ENCODE measurements at regions not wholly inside any gene's neighbourhood (a gene's known extent, or its start where the extent isn't known, plus 50 kb on each side); places are given as distances from the start of the nearest gene placed in this dataset.
"Not testable (repeated sequence)": the region's sequence is repeated elsewhere in the genome, so short reads cannot be mapped to it uniquely, and the experiment has no call there.

DNA sequence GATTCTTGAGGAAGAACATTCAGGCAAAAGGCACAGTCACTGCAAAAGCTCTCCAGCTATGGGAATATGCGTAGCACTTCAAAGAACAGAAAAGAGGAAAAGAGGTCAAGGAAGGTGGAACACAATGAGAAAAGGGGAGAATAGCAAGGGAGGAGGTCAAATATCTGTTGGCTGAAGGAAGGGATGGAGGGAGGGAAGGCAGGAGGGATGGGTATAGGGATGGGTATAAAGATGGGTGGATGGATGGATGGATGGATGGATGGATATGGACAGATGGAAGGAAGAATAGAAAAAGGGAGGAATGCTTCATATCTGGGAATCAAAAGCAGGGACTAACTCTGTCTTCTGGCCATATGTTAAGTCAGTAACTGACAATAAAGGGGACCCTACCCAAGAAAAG, 164.2 kb upstream of the TOP1 start:
- intact Hi-C loops (cut with micrococcal nuclease) = no loop called here
- Mint-ChIP-seq H3K27ac (no peak overlapping the region), H3K36me3 (ENCODE audit: low read depth) (no peaks in the 10 kb centered on the region), H3K9me3 (no peaks in the 10 kb centered on the region), H3K4me3 (no peak overlapping the region), H3K27me3 (no peaks in the 10 kb centered on the region), H3K4me1 (ENCODE audit: low read depth) (no peaks in the 10 kb centered on the region)

DNA sequence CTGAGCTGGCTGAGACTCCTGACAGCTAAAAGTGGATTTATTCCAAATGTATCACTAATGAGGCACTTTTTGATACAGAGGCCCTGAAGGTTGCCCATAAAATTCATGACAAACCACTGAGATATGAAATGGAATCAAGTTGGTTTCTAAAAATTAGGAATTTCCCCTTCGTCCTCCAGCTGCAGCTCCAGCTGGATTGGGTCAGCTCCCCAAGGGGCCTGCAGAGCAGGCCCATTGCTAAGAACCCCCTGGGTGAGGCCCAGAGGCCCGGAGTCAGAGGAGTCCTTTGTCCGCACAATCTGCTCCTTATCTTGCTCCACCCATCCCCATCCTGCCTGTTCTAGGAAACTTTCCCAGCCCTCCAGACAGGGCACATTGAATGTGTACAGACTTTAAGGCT, 163.5 kb upstream of the TOP1 start:
- no peaks in the 10 kb centered on the region for H3K4me1 Mint-ChIP-seq (ENCODE audit: low read depth)
- intact Hi-C loops (cut with micrococcal nuclease) = no loop called here
- H3K27me3 Mint-ChIP-seq = no peaks in the 10 kb centered on the region
- no peak overlapping the region for H3K4me3 Mint-ChIP-seq
- no peaks in the 10 kb centered on the region for H3K9me3 Mint-ChIP-seq
- no peaks in the 10 kb centered on the region for H3K36me3 Mint-ChIP-seq (ENCODE audit: low read depth)
- no peak overlapping the region for H3K27ac Mint-ChIP-seq

DNA sequence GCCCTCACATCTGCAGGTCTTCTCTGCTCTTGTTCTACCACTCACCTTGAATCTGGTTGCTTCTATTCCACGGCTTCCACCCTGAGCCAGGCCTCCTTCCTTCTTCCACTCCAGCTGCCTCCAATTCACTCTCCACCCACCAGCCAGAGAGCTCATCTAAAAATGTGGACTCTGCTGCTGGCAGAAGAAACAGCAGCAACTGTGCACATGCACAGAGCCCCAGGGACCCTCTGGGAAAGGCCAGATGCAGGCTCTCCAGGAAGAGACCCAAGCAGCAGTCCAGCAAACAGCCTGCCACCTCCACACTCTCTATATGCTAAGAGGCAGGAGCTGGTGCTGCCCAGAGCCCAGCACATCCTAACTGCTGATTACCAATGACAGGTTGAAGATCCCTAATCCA, 162.6 kb upstream of the TOP1 start:
- Mint-ChIP-seq H3K9me3 (no peaks in the 10 kb centered on the region), H3K27me3 (no peaks in the 10 kb centered on the region), H3K4me3 (no peak overlapping the region), H3K4me1 (ENCODE audit: low read depth) (no peaks in the 10 kb centered on the region), H3K27ac (no peak overlapping the region), H3K36me3 (ENCODE audit: low read depth) (no peaks in the 10 kb centered on the region)
- intact Hi-C loops (cut with micrococcal nuclease) = no loop called here

DNA sequence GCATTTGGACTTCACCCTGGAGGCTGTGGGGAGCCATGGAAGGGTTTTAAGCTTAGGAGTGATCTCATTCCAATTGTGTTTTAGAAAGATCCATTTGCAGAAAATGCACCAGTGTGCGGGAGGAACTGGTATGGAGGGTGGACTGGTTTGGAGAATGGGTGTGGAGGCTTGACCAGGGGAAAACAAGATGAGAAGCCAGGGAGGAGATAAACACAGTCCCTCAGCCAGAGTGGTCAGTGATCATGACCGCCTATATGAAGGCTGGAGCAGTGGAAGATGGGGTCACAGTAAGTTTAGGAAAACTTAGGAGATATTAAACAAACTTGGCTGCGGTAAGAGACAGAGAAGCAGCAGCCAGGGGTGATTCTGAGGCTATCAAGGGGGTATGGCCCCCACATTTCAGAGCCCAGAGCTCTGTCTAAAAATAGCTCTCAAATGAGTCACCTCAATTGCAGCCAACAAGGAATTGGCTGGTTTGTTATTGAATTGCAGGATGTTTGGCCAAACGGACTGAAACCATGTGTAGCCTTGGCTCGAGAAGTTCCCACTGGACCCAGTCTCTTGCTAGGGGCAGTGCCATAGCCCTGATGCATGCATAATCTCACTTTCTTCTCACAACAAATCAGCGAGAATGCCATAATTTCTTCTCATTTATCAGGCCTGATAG, 159.9 kb upstream of the TOP1 start:
- intact Hi-C loops (cut with micrococcal nuclease) = no loop called here
- Mint-ChIP-seq H3K27ac (no peak overlapping the region), H3K27me3 (no peaks in the 10 kb centered on the region), H3K4me1 (ENCODE audit: low read depth) (no peaks in the 10 kb centered on the region), H3K4me3 (no peak overlapping the region), H3K36me3 (ENCODE audit: low read depth) (no peaks in the 10 kb centered on the region), H3K9me3 (no peaks in the 10 kb centered on the region)

DNA sequence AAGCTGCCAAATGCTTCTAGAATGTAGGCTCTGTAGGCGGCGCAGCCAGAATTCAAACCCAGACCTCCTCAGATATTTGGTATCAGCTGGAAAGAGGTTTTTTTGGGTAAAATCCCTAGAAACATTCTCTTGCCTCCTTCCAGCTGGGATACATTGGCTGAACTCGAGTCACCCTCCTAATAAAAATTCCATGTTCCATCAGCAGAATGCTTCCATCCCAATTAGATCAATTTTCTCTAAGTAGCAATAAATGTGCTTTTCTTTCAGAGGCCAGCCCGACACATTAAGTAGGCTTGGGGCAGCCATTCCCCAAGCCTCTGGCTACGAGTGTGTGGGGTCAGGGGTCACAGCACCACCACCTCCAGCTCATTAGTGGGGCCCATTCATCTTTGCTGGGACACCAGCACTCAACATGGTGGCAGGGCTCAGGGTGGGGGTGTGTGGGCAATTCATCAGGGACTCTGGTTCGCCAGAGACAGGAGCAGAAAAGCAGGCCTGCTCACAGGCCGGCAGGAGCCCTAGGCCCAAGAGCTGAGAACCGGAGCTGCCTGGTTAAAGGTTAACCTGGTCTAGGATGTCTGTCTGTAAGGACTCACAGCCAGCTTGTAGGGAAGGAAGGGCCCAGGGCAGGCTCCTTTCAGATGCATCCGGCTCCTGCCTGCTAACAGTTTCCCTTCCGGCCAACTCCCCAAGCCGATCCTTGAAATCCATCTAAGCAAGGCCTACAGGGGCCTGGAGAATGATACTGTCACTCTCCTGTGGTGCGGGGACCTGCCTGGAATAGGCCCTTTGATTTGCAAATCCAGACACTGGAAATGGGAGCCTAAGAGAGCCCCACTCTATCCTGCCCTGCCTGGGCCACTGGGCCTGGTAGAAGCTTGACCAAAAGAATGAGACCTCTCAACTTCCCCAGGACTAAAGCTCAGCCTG, 159.1 kb upstream of the TOP1 start:
- intact Hi-C loops (cut with micrococcal nuclease) = no loop called here
- no peaks in the 10 kb centered on the region for H3K27me3 Mint-ChIP-seq
- H3K4me1 Mint-ChIP-seq (ENCODE audit: low read depth) = no peaks in the 10 kb centered on the region
- H3K4me3 Mint-ChIP-seq = no peak overlapping the region
- H3K36me3 Mint-ChIP-seq (ENCODE audit: low read depth) = no peaks in the 10 kb centered on the region
- H3K27ac Mint-ChIP-seq = no peak overlapping the region
- no peaks in the 10 kb centered on the region for H3K9me3 Mint-ChIP-seq

DNA sequence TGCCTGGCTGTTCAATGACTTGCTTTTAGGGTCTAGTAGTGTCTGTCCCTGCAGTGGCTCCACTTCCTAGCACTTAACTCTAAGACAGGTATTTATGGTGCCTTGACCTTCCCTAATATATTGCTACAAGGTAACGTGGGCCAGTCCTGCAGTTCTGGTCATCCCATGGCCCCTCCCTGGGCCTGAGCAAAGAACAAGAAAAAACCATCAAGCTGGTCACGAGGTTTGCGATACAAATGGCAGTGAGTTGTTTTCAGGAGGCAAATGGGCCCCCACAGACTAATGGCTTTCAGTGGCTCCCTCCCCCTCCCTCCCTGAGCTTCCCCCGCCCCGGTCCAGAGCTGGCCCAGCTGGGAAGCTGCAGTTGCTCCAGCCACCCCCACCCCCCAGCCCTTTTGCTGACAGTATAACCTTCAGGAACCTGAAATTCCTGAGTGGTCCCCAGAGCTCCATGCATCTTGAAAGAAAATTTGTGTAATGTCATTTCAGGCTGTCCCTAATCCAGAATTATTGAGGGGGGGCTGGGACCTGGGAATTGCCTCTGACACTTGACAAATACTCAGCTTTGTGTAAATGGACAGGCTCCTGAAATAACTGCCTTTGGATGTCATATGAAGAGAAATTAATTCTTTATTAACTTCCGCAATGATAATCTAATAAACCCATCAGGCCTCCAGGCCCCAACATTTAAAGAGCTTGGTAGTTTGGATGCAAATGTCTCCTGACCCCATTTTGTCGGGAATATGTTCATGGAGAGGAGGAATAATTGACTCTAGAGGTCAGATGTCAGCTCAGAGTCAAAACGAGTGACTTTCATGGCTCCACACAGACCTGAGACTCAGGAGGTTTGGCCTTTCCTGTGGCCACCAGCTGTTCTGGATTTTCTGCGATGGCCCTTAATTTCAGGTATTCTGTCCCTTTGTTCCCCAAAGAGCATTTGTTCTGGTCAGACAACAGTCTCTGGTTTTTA, 153.2 kb upstream of the TOP1 start:
- Mint-ChIP-seq H3K4me3 (no peak overlapping the region), H3K9me3 (peaks cover 2% of the 10 kb centered on the region), H3K27ac (no peak overlapping the region), H3K36me3 (ENCODE audit: low read depth) (no peaks in the 10 kb centered on the region), H3K27me3 (no peaks in the 10 kb centered on the region), H3K4me1 (ENCODE audit: low read depth) (peaks cover 3% of the 10 kb centered on the region)
- intact Hi-C loops (cut with micrococcal nuclease) = no loop called here

DNA sequence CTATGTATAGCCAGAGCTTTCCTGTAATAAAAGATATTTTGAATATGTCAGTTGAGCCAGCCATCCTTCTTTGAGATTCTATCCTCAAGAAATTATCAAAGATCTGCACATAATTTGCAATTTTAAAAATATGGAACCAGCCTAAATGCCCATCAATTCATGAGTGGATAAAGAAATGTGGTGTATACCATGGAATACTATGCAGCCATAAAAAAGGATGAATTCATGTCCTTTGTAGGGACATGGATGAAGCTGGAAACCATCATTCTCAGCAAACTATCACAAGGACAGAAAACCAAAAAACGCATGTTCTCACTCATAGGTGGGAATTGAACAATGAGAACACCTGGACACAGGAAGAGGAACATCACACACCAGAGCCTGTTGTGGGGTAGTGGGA, 150.5 kb upstream of the TOP1 start:
- intact Hi-C loops (cut with micrococcal nuclease); H3K36me3 Mint-ChIP-seq (ENCODE audit: low read depth); H3K4me3 Mint-ChIP-seq; H3K27ac Mint-ChIP-seq; H3K9me3 Mint-ChIP-seq; H3K27me3 Mint-ChIP-seq: not testable (repeated sequence)
- peaks cover 20% of the 10 kb centered on the region for H3K4me1 Mint-ChIP-seq (ENCODE audit: low read depth)

DNA sequence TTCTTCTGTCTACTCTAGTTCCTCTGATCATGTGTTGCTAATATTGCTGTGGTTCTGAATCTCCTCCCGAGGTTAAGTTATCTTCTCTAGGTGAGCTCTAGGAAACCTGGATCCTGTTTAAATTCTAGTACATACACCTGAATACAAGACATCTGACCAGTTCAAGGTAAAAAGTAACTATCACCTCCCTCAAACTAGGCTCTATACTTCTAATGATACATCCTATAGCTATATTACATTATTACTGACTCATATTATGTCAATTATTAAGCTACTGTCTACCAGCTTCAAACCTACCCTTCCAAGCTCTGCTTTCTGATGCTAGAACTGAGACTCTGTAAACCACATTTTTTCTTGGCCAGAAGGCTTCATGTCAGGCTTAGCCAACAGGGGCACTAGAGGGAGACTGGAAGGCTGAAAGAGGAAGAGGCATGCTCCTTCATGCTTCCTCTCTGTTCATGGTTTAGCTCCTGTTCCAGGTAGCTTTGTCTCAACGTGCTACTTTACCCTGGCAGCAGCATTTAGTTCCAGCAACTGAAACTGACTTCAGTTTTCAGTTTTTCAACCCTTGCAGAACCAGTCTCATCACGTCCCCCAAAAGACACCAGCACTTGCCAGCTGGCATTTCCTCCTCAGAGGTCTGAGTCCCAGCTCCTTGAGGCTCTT, 148.4 kb upstream of the TOP1 start:
- H3K36me3 Mint-ChIP-seq (ENCODE audit: low read depth) = no peaks in the 10 kb centered on the region
- peaks cover 20% of the 10 kb centered on the region for H3K4me1 Mint-ChIP-seq (ENCODE audit: low read depth)
- H3K9me3 Mint-ChIP-seq = peaks cover 9% of the 10 kb centered on the region
- H3K4me3 Mint-ChIP-seq = no peak overlapping the region
- H3K27me3 Mint-ChIP-seq = no peaks in the 10 kb centered on the region
- intact Hi-C loops (cut with micrococcal nuclease) = no loop called here
- H3K27ac Mint-ChIP-seq = no peak overlapping the region

DNA sequence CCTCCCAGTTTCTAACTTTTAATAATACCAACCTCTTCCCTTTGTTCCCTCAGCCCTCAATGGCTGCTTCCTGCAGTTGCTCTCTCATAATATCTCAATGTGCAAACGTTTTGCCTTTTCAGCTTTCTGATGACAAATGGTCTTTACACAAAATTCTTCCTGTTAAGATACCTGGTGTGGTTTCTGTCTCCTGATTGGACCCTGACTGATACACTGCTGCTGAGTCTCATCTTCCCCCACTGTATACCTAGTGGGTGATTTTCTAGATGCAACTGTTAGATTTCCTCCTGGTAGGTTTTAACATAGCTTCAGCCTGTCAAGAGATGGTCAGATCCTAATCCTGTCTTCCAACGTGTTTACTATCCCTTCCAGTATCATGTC, 147.9 kb upstream of the TOP1 start:
- Mint-ChIP-seq H3K4me1 (ENCODE audit: low read depth) (peaks cover 20% of the 10 kb centered on the region), H3K27me3 (no peaks in the 10 kb centered on the region), H3K9me3 (peaks cover 9% of the 10 kb centered on the region), H3K4me3 (no peak overlapping the region), H3K36me3 (ENCODE audit: low read depth) (no peaks in the 10 kb centered on the region), H3K27ac (no peak overlapping the region)
- intact Hi-C loops (cut with micrococcal nuclease) = no loop called here

DNA sequence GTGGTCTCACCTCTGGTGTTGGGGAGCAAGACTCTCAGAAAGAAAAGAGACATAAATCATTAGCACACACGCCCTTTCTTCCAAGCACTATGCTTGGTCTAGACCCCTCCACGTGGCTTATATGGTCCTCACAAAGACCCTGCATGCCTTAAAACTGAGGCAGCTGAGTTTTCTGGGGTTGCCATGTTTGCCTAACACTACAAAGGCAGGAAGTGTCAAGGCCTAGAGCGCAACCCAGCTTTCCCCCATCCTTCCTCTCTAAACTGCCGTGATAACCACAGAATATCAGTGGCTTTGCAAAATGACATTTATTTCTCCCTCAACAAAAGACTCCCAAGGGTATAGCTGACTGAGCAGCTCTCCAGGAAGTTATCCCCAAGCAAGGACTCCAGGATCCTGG, 146.5 kb upstream of the TOP1 start:
- Mint-ChIP-seq H3K4me1 (ENCODE audit: low read depth) (peaks cover 20% of the 10 kb centered on the region), H3K4me3 (no peak overlapping the region), H3K27ac (no peak overlapping the region), H3K36me3 (ENCODE audit: low read depth) (no peaks in the 10 kb centered on the region), H3K27me3 (peaks cover under 1% of the 10 kb centered on the region), H3K9me3 (peaks cover 9% of the 10 kb centered on the region)
- intact Hi-C loops (cut with micrococcal nuclease) = no loop called here

DNA sequence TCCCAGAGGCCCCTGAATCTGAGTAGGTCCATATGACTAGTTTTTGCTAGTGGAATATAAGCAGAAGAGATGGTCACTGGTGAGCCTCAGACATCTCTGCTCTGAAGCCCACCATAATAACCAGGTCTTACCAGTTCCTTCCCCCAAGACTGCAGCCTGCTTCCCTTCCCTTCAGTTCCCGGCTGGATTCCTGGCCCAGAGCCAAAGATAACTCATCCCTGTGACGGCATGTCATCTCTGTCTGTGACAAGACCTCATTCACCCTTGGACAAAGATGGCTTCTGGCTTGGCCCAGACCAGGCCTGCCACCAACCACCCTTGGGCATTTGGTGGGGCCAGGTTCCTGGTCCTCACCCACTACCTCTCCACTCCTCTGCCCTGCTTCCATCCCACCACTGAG, 145.5 kb upstream of the TOP1 start:
- Mint-ChIP-seq H3K4me3 (no peak overlapping the region), H3K27me3 (peaks cover 3% of the 10 kb centered on the region), H3K27ac (no peak overlapping the region), H3K36me3 (ENCODE audit: low read depth) (no peaks in the 10 kb centered on the region), H3K4me1 (ENCODE audit: low read depth) (peaks cover 20% of the 10 kb centered on the region), H3K9me3 (peaks cover 9% of the 10 kb centered on the region)
- intact Hi-C loops (cut with micrococcal nuclease) = no loop called here

DNA sequence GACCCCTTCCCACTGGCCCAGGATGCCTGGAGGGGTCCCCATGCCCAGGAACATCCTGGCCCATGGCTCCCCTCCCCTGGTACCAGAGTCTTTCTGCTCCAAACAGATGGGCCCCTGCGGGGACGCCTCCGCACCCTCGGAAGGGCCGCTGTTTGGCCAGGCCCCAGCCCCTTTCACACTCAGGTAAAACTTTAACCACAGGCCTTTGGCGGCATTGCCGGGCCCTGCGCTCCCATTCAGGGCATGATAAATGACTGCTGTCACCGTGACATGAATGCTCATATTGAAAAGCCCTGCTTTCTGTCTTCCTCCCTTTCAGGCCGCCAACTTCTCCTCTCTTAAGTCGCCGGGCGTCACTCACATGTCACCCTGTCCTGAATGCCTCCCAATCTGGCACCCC, 141.5 kb upstream of the TOP1 start:
- Mint-ChIP-seq H3K27ac (no peak overlapping the region), H3K4me3 (no peak overlapping the region), H3K36me3 (ENCODE audit: low read depth) (no peaks in the 10 kb centered on the region), H3K4me1 (ENCODE audit: low read depth) (peaks cover 34% of the 10 kb centered on the region), H3K9me3 (no peaks in the 10 kb centered on the region), H3K27me3 (peaks cover 3% of the 10 kb centered on the region)
- intact Hi-C loops (cut with micrococcal nuclease) = no loop called here

DNA sequence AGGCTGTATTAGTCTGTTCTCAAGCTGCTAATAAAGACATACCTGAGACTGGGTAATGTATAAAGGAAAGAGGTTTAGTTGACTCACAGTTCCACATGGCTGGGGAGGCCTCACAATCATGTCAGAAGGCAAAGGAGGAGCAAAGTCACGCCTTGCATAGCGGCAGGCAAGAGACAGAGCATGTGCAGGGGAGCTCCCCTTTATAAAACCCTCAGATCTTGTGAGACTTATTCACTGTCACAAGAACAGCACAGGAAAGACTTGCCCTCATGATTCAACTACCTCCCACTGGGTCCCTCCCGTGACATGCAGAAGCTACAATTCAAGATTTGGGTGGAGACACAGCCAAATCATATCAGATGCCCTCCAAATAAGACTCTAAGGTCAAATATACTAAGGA, 139.4 kb upstream of the TOP1 start:
- peaks cover 40% of the 10 kb centered on the region for H3K4me1 Mint-ChIP-seq (ENCODE audit: low read depth)
- H3K27me3 Mint-ChIP-seq; H3K27ac Mint-ChIP-seq; intact Hi-C loops (cut with micrococcal nuclease); H3K9me3 Mint-ChIP-seq; H3K4me3 Mint-ChIP-seq; H3K36me3 Mint-ChIP-seq (ENCODE audit: low read depth): not testable (repeated sequence)

Measured in dendritic cell treated with granulocyte-macrophage colony-stimulating factor and Interleukin-4, amounts not matched to agents 40 ng/mL and 50 ng/mL, for 4 days (primary cell).